ENCODE measurements at regions not wholly inside any gene's neighbourhood (a gene's known extent, or its start where the extent isn't known, plus 50 kb on each side); places are given as distances from the start of the nearest gene placed in this dataset.
"Not testable (repeated sequence)": the region's sequence is repeated elsewhere in the genome, so short reads cannot be mapped to it uniquely, and the experiment has no call there.

- no peak for DNase-seq (ENCODE audit: low read depth, low spot score)
Observed at GRCh38 chr2:2493496-2493895, 162.4 kb upstream of the MYT1L start.

DNA sequence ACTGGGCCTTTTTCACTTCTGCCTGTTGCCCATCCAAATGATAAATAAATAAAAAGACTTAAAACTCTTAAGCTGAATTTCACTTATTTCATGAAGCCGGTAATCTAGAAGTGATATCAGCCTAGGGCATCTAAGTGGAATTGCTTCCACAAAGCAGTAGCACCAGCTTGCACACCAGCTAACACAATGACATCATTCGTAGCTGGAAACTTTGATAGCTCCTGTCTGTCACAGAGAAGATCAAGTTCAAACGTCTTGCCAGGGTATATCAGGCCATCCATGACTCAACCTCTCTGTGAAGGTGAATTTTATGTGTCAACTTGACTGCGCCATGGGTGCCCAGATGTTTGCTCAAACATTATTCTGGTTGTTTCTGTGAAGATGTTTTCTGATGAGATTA, 161.7 kb upstream of the MYT1L start:
- DNase-seq (ENCODE audit: low read depth, low spot score): no peak

GRCh38 chr2:2491964-2492363, 160.9 kb upstream of the MYT1L start:
- DNase-seq (ENCODE audit: low read depth, low spot score): no peak

GRCh38 chr2:2484301-2484700, 153.2 kb upstream of the MYT1L start:
- no peak for DNase-seq (ENCODE audit: low read depth, low spot score)

- DNase-seq (ENCODE audit: low read depth, low spot score): no peak
Observed at GRCh38 chr2:2482851-2483250, 151.8 kb upstream of the MYT1L start.

GRCh38 chr2:2472881-2473280, 141.8 kb upstream of the MYT1L start:
- no peak for DNase-seq (ENCODE audit: low read depth, low spot score)

GRCh38 chr2:2472044-2472443, 141.0 kb upstream of the MYT1L start:
- DNase-seq (ENCODE audit: low read depth, low spot score): no peak

- no peak for DNase-seq (ENCODE audit: low read depth, low spot score)
Observed at GRCh38 chr2:2466534-2466933, 135.5 kb upstream of the MYT1L start.

GRCh38 chr2:2464643-2465042, 133.6 kb upstream of the MYT1L start:
- DNase-seq (ENCODE audit: low read depth, low spot score): no peak

GRCh38 chr2:2464094-2464493, 133.0 kb upstream of the MYT1L start:
- no peak for DNase-seq (ENCODE audit: low read depth, low spot score)

DNA sequence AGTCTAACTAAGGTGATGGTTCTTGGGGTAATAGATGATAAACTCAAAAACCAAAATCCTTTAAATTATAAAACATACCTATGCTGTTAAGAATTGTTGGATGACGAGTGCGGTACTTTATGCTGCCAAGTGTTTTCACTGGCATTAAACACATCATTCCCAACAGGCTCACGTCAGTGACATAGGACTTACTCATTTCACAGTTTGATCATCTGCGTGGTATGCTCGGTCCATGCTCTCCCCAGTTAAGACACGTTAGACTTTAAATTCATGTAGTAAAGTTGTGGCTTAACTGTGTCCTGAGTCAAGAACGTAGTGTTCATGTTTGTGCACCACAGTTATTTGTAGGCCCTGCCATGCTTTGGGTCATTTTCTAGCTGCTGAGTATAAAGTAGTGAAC, 125.6 kb upstream of the MYT1L start:
- peak; percentile 69 for DNase-seq (ENCODE audit: low read depth, low spot score)

DNA sequence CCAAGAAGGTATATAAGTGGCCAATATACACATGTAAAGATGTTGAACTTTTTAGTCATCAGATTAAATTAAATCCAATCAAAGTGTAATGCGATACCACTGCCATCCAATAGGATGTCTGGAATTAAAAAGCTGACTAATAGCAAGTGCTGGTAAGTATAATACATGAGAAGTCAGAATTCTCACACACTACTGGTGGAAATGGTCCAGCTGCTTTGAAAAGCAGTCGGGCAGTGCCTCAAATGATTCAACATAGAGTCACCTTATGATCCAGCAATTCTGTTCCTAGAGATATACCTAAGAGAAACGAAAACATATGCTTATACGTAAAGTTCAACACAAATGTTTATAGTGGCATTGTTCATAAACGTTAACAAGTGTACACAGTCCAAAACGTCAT, 124.1 kb upstream of the MYT1L start:
- DNase-seq (ENCODE audit: low read depth, low spot score): no peak

- peak; percentile 54 for DNase-seq (ENCODE audit: low read depth, low spot score)
Observed at GRCh38 chr2:2452961-2453360, 121.9 kb upstream of the MYT1L start.

DNA sequence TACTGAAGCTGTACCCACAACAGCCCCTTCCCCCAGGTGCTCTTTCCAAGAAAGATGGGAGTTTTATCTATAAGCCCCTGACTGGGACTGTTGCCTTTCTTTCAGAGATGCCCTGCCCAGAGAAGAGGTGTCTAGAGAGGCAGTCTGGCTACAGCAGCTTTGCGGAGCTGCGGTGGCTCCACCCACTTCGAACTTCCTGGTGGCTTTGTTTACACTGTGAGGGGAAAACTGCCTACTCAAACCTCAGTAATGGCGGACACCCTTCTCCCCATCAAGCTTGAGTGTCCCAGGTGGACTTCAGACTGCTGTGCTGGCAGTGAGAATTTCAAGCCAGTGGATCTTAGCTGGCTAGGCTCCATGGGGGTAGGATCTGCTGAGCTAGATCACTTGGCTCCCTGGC, 120.2 kb upstream of the MYT1L start:
- DNase-seq (ENCODE audit: low read depth, low spot score): not testable (repeated sequence)

DNA sequence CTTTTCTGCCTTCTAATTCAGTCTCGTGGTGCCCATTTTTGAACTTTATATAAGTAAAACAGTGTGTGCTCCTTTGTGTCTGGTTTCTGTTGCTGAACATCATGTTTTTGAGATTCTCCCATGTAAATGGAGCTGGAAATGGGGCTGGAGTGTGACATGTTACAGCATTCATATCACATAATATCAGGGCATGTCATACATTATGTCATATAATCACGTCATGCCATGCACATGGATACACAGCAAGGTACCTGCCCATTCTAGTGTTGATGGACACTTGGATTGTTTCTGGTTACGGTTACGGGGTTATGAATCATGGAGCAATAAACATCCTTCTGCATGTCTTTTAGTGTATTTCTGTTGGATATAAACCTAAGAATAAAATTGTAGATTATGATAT, 117.1 kb upstream of the MYT1L start:
- no peak for DNase-seq (ENCODE audit: low read depth, low spot score)

DNA sequence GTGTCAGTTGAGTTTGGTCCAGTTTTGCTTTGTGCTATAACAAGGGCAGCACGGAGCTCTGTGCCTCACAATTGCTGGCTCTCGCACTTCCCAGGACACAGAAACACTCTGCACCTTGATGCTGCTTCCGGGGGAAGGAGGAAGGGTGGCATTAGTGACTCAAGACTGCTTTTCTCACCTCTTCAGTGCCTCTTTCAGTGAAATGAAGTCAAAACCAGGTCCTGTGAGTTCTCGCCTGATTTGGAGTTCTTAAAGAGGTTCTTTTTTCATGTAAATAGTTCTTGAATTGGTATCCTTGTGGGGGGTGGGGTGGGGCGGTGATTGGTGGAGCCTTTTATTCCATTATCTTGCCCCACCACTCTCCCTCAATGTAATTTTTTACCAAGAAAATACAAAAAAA, 91.5 kb upstream of the MYT1L start:
- no peak for DNase-seq (ENCODE audit: low read depth, low spot score)

- no peak for DNase-seq (ENCODE audit: low read depth, low spot score)
Observed at GRCh38 chr2:2413525-2413924, 82.5 kb upstream of the MYT1L start.

GRCh38 chr2:2410987-2411386, 79.9 kb upstream of the MYT1L start:
- no peak for DNase-seq (ENCODE audit: low read depth, low spot score)

GRCh38 chr2:2409481-2409880, 78.4 kb upstream of the MYT1L start:
- no peak for DNase-seq (ENCODE audit: low read depth, low spot score)

DNA sequence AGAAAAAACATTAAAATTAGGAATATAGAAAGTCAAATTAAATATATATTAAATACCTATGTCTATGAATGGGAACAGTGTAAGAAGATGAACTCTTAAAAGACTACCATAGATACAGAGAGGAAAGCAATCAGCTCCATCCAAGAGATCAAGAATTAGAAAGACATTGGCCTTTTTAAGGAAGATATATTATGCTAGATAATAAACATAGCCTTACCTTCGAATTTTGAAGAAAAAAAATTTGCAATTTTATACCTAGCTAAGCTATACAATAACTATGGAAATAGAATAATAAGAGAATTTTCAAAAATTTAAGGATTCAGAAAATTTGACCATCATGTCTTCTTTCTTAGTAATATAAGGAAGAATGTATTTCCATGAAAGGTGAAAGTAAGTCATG, 74.7 kb upstream of the MYT1L start:
- DNase-seq (ENCODE audit: low read depth, low spot score): no peak

GRCh38 chr2:2400286-2401038, 69.4 kb upstream of the MYT1L start:
- no peak for DNase-seq (ENCODE audit: low read depth, low spot score)

DNA sequence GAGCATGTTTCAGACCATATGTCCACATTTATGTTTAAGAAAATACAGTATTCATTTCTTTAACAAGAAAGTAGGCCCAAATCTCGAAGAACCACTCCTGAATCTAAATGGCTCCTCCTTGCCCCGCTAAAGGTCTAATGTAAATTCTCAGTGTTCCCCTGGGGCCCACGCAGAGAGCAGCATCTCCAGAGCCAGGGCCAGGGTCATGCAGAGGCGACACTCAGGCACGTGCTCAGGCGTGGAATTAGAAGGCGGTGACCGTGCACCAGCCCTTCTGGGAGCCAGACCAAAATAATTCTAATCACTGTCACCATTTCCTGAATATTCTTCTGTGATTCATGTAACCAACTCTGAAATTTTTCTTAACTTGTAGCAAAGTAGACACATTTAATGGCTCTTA, 68.3 kb upstream of the MYT1L start:
- DNase-seq (ENCODE audit: low read depth, low spot score): no peak

DNA sequence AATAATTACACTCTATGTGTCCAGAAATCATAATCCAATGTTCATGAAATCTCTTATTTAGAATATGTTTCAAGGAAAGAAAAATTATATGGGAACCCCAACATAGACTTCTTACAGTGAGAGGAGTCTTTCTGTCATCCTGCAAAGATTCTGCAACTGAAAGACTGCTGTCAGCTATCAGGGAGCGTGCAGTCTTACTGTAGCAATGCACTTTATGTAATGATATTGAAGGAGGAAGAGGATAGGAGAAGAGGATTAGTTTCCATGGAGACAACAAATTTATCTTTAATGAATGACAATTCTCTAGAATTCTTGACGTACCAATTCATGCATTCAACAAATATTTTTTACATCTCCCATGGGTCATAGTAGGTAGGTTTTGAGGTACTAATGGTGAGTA, 61.3 kb upstream of the MYT1L start:
- no peak for DNase-seq (ENCODE audit: low read depth, low spot score)

- DNase-seq (ENCODE audit: low read depth, low spot score): no peak
Observed at GRCh38 chr2:2389215-2389614, 58.1 kb upstream of the MYT1L start.

Data from astrocyte of the hippocampus (primary cell).